Stimulated activated naive CD4-positive, alpha-beta T cell treated with Interleukin-2 at 50 U/mL for 16 hours (primary cell): ENCODE measurements at regions not wholly inside any gene's neighbourhood (a gene's known extent, or its start where the extent isn't known, plus 50 kb on each side); places are given as distances from the start of the nearest gene placed in this dataset.
"Not testable (repeated sequence)": the region's sequence is repeated elsewhere in the genome, so short reads cannot be mapped to it uniquely, and the experiment has no call there.

ENCODE experiments used
- DNase-seq: peaks from one replicate; lab custom pipeline; 2025; lab: John Stamatoyannopoulos, UW

GRCh38 chr10:11403646-11404045 lies 207.8 kb downstream of the USP6NL start:
- DNase-seq, result not testable (repeated sequence)

- peak; percentile 38 for DNase-seq
Measured at GRCh38 chr10:11403116-11403515, 208.3 kb downstream of the USP6NL start.

GRCh38 chr10:11402392-11402791 lies 209.1 kb downstream of the USP6NL start:
- no peak for DNase-seq

- DNase-seq, result no peak
Measured at GRCh38 chr10:11401264-11402235, 209.9 kb downstream of the USP6NL start.

- DNase-seq, result no peak
Measured at GRCh38 chr10:11397980-11398580, 213.4 kb downstream of the USP6NL start.

GRCh38 chr10:11397077-11397965 lies 214.1 kb downstream of the USP6NL start:
- DNase-seq, result no peak

- no peak for DNase-seq
Measured at GRCh38 chr10:11396311-11396955, 215.0 kb downstream of the USP6NL start.

- no peak for DNase-seq
Measured at GRCh38 chr10:11395581-11396310, 215.7 kb downstream of the USP6NL start.

- no peak for DNase-seq
Measured at GRCh38 chr10:11395161-11395560, 216.3 kb downstream of the USP6NL start.

- no peak for DNase-seq
Measured at GRCh38 chr10:11393858-11394257, 217.6 kb downstream of the USP6NL start.

GRCh38 chr10:11392776-11393175 lies 218.7 kb downstream of the USP6NL start:
- DNase-seq, result no peak

GRCh38 chr10:11388996-11389395 lies 222.5 kb downstream of the USP6NL start:
- no peak for DNase-seq

- no peak for DNase-seq
Measured at GRCh38 chr10:11387551-11388222, 223.8 kb downstream of the USP6NL start.

GRCh38 chr10:11387044-11387443 lies 224.4 kb downstream of the USP6NL start:
- DNase-seq, result no peak
